H9 (cell line): ENCODE measurements at regions not wholly inside any gene's neighbourhood (a gene's known extent, or its start where the extent isn't known, plus 50 kb on each side); places are given as distances from the start of the nearest gene placed in this dataset.

Source experiments
- DNase-seq: peaks from one replicate; pipeline ENCODE4 v3.0.0-alpha.2; 2017
- H2AFZ ChIP-seq: one replicate; pipeline ENCODE4 v1.6.1; 2013; ENCODE audit warnings: mild to moderate bottlenecking, low read length, control low read depth, moderate library complexity
- H2AK5ac ChIP-seq: 2 replicates; pipeline ENCODE4 v1.6.1; 2013; ENCODE audit warnings: low read length, control low read depth, mixed read lengths; ENCODE audit not compliant: insufficient read length
- H2BK120ac ChIP-seq: one replicate; pipeline ENCODE4 v1.6.1; 2013; ENCODE audit warnings: low read depth, mild to moderate bottlenecking, low read length, control low read depth, inconsistent platforms; ENCODE audit not compliant: poor library complexity, severe bottlenecking
- H2BK12ac ChIP-seq: 2 replicates; pipeline ENCODE4 v1.6.1; 2013; ENCODE audit warnings: low read length, control low read depth, mixed read lengths, low read depth; ENCODE audit not compliant: insufficient read length
- H2BK15ac ChIP-seq: 2 replicates; pipeline ENCODE4 v1.6.1; 2013; ENCODE audit warnings: low read depth, low read length, control low read depth
- H2BK20ac ChIP-seq: one replicate; pipeline ENCODE4 v1.6.1; 2013; ENCODE audit warnings: low read depth, mild to moderate bottlenecking, low read length, control low read depth, inconsistent platforms; ENCODE audit not compliant: poor library complexity, severe bottlenecking
- H2BK5ac ChIP-seq: 2 replicates; pipeline ENCODE4 v1.6.1; 2013; ENCODE audit warnings: low read length, control low read depth, mixed read lengths; ENCODE audit not compliant: insufficient read length
- H3K14ac ChIP-seq: 2 replicates; pipeline ENCODE4 v1.6.1; 2013; ENCODE audit warnings: low read length, control low read depth; ENCODE audit not compliant: insufficient read depth
- H3K18ac ChIP-seq: 2 replicates; pipeline ENCODE4 v1.6.1; 2013; ENCODE audit warnings: low read depth, mild to moderate bottlenecking, mixed read lengths, low read length, control low read depth; ENCODE audit not compliant: insufficient read length
- H3K23ac ChIP-seq: 2 replicates; pipeline ENCODE4 v1.6.1; 2013; ENCODE audit warnings: low read length, control low read depth, mixed read lengths, low read depth; ENCODE audit not compliant: insufficient read length
- H3K23me2 ChIP-seq: 2 replicates; pipeline ENCODE4 v1.6.1; 2013; ENCODE audit warnings: low read depth, mild to moderate bottlenecking, mixed read lengths, low read length, control low read depth; ENCODE audit not compliant: insufficient read length, poor library complexity, severe bottlenecking
- H3K27ac ChIP-seq: 2 replicates; pipeline ENCODE4 v1.5.1; 2013; ENCODE audit warnings: low read length, control low read depth, mixed read lengths, low read depth; ENCODE audit not compliant: insufficient read length
- H3K27me3 ChIP-seq: 2 replicates; pipeline ENCODE4 v1.6.1; 2013; ENCODE audit warnings: low read length, control low read depth, inconsistent platforms; ENCODE audit not compliant: insufficient read depth
- H3K4ac ChIP-seq: 2 replicates; pipeline ENCODE4 v1.6.1; 2013; ENCODE audit warnings: low read depth, mild to moderate bottlenecking, control low read depth, inconsistent platforms, low read length, moderate library complexity
- H3K4me1 ChIP-seq: 2 replicates; pipeline ENCODE4 v1.6.1; 2013; ENCODE audit warnings: low read length, control low read depth, inconsistent platforms; ENCODE audit not compliant: insufficient read depth
- H3K4me2 ChIP-seq: 2 replicates; pipeline ENCODE4 v1.6.1; 2013; ENCODE audit warnings: low read length, control low read depth, mixed read lengths; ENCODE audit not compliant: insufficient read length, insufficient read depth
- H3K56ac ChIP-seq: 2 replicates; pipeline ENCODE4 v1.6.1; 2013; ENCODE audit warnings: low read depth, mild to moderate bottlenecking, mixed read lengths, low read length, control low read depth; ENCODE audit not compliant: insufficient read length
- H3K79me1 ChIP-seq: 2 replicates; pipeline ENCODE4 v1.6.1; 2013; ENCODE audit warnings: low read depth, mild to moderate bottlenecking, moderate library complexity, low read length, control low read depth, inconsistent platforms; ENCODE audit not compliant: insufficient read depth, poor library complexity, severe bottlenecking
- H3K79me2 ChIP-seq: 2 replicates; pipeline ENCODE4 v1.6.1; 2013; ENCODE audit warnings: low read length, control low read depth, inconsistent platforms; ENCODE audit not compliant: insufficient read depth
- H3K9ac ChIP-seq: 2 replicates; pipeline ENCODE4 v1.6.1; 2013; ENCODE audit warnings: low read length, control low read depth, mixed read lengths; ENCODE audit not compliant: insufficient read length; ENCODE audit errors: extremely low read depth
- H3K9me3 ChIP-seq: one replicate; pipeline ENCODE4 v1.6.1; 2013; ENCODE audit warnings: low read depth, low read length, inconsistent platforms; ENCODE audit not compliant: control insufficient read depth
- H3T11ph ChIP-seq: one replicate; pipeline ENCODE4 v1.6.1; 2013; ENCODE audit warnings: mild to moderate bottlenecking, low read length, control low read depth, inconsistent platforms
- H4K20me1 ChIP-seq: one replicate; pipeline ENCODE4 v1.6.1; 2013; ENCODE audit not compliant: control insufficient read depth, insufficient read length, insufficient read depth
- H4K5ac ChIP-seq: 2 replicates; pipeline ENCODE4 v1.6.1; 2013; ENCODE audit warnings: low read depth, mild to moderate bottlenecking, mixed read lengths, low read length, control low read depth; ENCODE audit not compliant: insufficient read length
- H4K8ac ChIP-seq: replicated peaks from 2 replicates; pipeline ENCODE4 v1.6.1; 2013; ENCODE audit warnings: low read length, control low read depth, mixed read lengths, low read depth; ENCODE audit not compliant: insufficient read length
- H4K91ac ChIP-seq: 2 replicates; pipeline ENCODE4 v1.6.1; 2013; ENCODE audit warnings: low read depth, mild to moderate bottlenecking, moderate library complexity, mixed read lengths, low read length, control low read depth; ENCODE audit not compliant: insufficient read length
- H3K27ac Mint-ChIP-seq, 3 experiments: 2 replicates in 2 of 3; 3 replicates in 1 of 3; pipeline ENCODE4 v1.8.0; 2020 to 2021; ENCODE audit warnings: mixed read lengths in 3 of 3, mild to moderate bottlenecking in 1 of 3, moderate library complexity in 1 of 3
- H3K27me3 Mint-ChIP-seq: 2 replicates; pipeline ENCODE4 v1.8.0; 2021; ENCODE audit warnings: low read depth, mild to moderate bottlenecking, moderate library complexity, mixed read lengths
- H3K36me3 Mint-ChIP-seq, 3 experiments: 2 replicates in 2 of 3; 3 replicates in 1 of 3; pipeline ENCODE4 v1.8.0; 2020 to 2021; ENCODE audit warnings: low read depth in 3 of 3, mixed read lengths in 3 of 3; ENCODE audit not compliant: insufficient read depth in 1 of 3
- H3K4me1 Mint-ChIP-seq, 2 experiments: 2 replicates each; pipeline ENCODE4 v1.8.0; 2020; ENCODE audit warnings: mixed read lengths in 2 of 2
- H3K4me3 Mint-ChIP-seq, 2 experiments: 2 replicates in 1 of 2; 3 replicates in 1 of 2; pipeline ENCODE4 v1.8.0; 2020 to 2021; ENCODE audit warnings: mild to moderate bottlenecking in 2 of 2, mixed read lengths in 2 of 2, moderate library complexity in 1 of 2
- H3K9me3 Mint-ChIP-seq, 2 experiments: 2 replicates in 1 of 2; 3 replicates in 1 of 2; pipeline ENCODE4 v1.8.0; 2020; ENCODE audit warnings: mild to moderate bottlenecking in 2 of 2, mixed read lengths in 2 of 2, moderate library complexity in 1 of 2
- CTCF ChIP-seq: fragments of 200-600 bp; sonication (generic); conservative IDR thresholded peaks from 3 replicates; pipeline ENCODE4 v1.8.0; 2021; ENCODE audit warnings: antibody characterized with exemption, mild to moderate bottlenecking
- WGBS: extraction: QIAGEN DNeasy Blood & Tissue Kit; methylation state at CpG from one replicate; pipeline ENCODE4 v1.1.7; 2013; ENCODE audit warnings: missing lambda C conversion rate, low lambda C conversion rate, mixed read lengths; ENCODE audit not compliant: insufficient read length; ENCODE audit errors: extremely low coverage; 5-methylcytosine and 5-hydroxymethylcytosine counted together

GRCh38 chr2:71759060-71759459 lies 305.7 kb downstream of the DYSF start:
- Histone ChIP-seq H3K23me2 (no peaks in the 10 kb centered on the region), H2AFZ (no peak overlapping the region), H3K27ac (no peak overlapping the region), H2BK15ac (no peak overlapping the region), H3K4me1 (peaks cover 5% of the 10 kb centered on the region; the same call in 1 of the 2 replicates), H3K27me3 (no peaks in the 10 kb centered on the region), H4K8ac (no peak overlapping the region), H3K9me3 (no peaks in the 10 kb centered on the region), H3K79me1 (no peaks in the 10 kb centered on the region), H4K5ac (no peak overlapping the region), H2BK12ac (no peak overlapping the region), H3T11ph (no peak overlapping the region), H3K18ac (no peak overlapping the region), H2AK5ac (no peak overlapping the region), H3K4me2 (no peak overlapping the region), H3K23ac (no peak overlapping the region), H3K9ac (no peak overlapping the region), H2BK20ac (no peak overlapping the region), H3K79me2 (no peaks in the 10 kb centered on the region), H4K91ac (no peak overlapping the region), H3K14ac (no peak overlapping the region), H2BK120ac (no peak overlapping the region), H4K20me1 (no peaks in the 10 kb centered on the region), H2BK5ac (no peak overlapping the region), H3K56ac (no peak overlapping the region), H3K4ac (no peak overlapping the region)
- Mint-ChIP-seq H3K9me3 (no peaks in the 10 kb centered on the region), H3K27me3 (no peaks in the 10 kb centered on the region; the same call in 1 of the 2 replicates), H3K4me1 (peaks cover 16 to 17% of the 10 kb centered on the region in 2 experiments), H3K27ac (no peak overlapping the region), H3K4me3 (no peak overlapping the region), H3K36me3 (no peaks in the 10 kb centered on the region)
- no CpG with 5 or more reads among the region's 6 CpGs for WGBS
- TF ChIP-seq CTCF, result no peak
- DNase-seq, result no peak
